ENCODE measurements at regions not wholly inside any gene's neighbourhood (a gene's known extent, or its start where the extent isn't known, plus 50 kb on each side); places are given as distances from the start of the nearest gene placed in this dataset.

GRCh38 chr6:54710456-54710855, 136.1 kb upstream of the FAM83B start:
- no peak overlapping the region for H3K27ac ChIP-seq (ENCODE audit: low read depth in 1 of 2, low read length in 1 of 2)
- DNase-seq (ENCODE audit: low read depth in 6 of 9, low spot score in 9 of 9): no peak
- no peak overlapping the region for H3K4me3 ChIP-seq (ENCODE audit: low read length in 2 of 2)
- no peaks in the 10 kb centered on the region for H3K4me1 ChIP-seq (ENCODE audit: control insufficient read depth in 2 of 2, insufficient read depth in 2 of 2, low read length in 2 of 2)
- 92% methylated on average over 2 of the region's 2 CpGs for WGBS
- H3K9me3 ChIP-seq (ENCODE audit: control insufficient read depth in 2 of 2, insufficient read depth in 1 of 2, low read length in 1 of 2): no peaks in the 10 kb centered on the region
- H3K27me3 ChIP-seq (ENCODE audit: control insufficient read depth in 2 of 2, insufficient read depth in 1 of 2, low read length in 1 of 2): no peaks in the 10 kb centered on the region
- no peaks in the 10 kb centered on the region for H3K36me3 ChIP-seq (ENCODE audit: control insufficient read depth in 2 of 2, insufficient read depth in 2 of 2, low read length in 1 of 2)

- no peak for DNase-seq (ENCODE audit: low read depth in 6 of 9, low spot score in 9 of 9)
- Histone ChIP-seq H3K9me3 (ENCODE audit: control insufficient read depth in 2 of 2, insufficient read depth in 1 of 2, low read length in 1 of 2) (no peaks in the 10 kb centered on the region), H3K4me1 (ENCODE audit: control insufficient read depth in 2 of 2, insufficient read depth in 2 of 2, low read length in 2 of 2) (no peaks in the 10 kb centered on the region), H3K36me3 (ENCODE audit: control insufficient read depth in 2 of 2, insufficient read depth in 2 of 2, low read length in 1 of 2) (no peaks in the 10 kb centered on the region), H3K27ac (ENCODE audit: low read depth in 1 of 2, low read length in 1 of 2) (no peak overlapping the region), H3K27me3 (ENCODE audit: control insufficient read depth in 2 of 2, insufficient read depth in 1 of 2, low read length in 1 of 2) (no peaks in the 10 kb centered on the region), H3K4me3 (ENCODE audit: low read length in 2 of 2) (no peak overlapping the region)
- WGBS: 94% methylated on average over 6 of the region's 6 CpGs
These were observed 130.6 kb upstream of the FAM83B start for GRCh38 chr6:54716010-54716409.

- Histone ChIP-seq H3K27me3 (ENCODE audit: control insufficient read depth in 2 of 2, insufficient read depth in 1 of 2, low read length in 1 of 2) (no peaks in the 10 kb centered on the region), H3K36me3 (ENCODE audit: control insufficient read depth in 2 of 2, insufficient read depth in 2 of 2, low read length in 1 of 2) (no peaks in the 10 kb centered on the region), H3K4me1 (ENCODE audit: control insufficient read depth in 2 of 2, insufficient read depth in 2 of 2, low read length in 2 of 2) (no peaks in the 10 kb centered on the region), H3K4me3 (ENCODE audit: low read length in 2 of 2) (no peak overlapping the region), H3K27ac (ENCODE audit: low read depth in 1 of 2, low read length in 1 of 2) (no peak overlapping the region), H3K9me3 (ENCODE audit: control insufficient read depth in 2 of 2, insufficient read depth in 1 of 2, low read length in 1 of 2) (no peaks in the 10 kb centered on the region)
- WGBS: 87% methylated on average over 3 of the region's 3 CpGs
- DNase-seq (ENCODE audit: low read depth in 6 of 9, low spot score in 9 of 9): no peak
These were observed 129.7 kb upstream of the FAM83B start for GRCh38 chr6:54716877-54717276.

GRCh38 chr6:54717849-54718455, 128.6 kb upstream of the FAM83B start:
- peak; percentile 8 to 66 (median 28) for DNase-seq (ENCODE audit: low read depth in 6 of 9, low spot score in 9 of 9)
- H3K27me3 ChIP-seq (ENCODE audit: control insufficient read depth in 2 of 2, insufficient read depth in 1 of 2, low read length in 1 of 2): no peaks in the 10 kb centered on the region
- no peak overlapping the region for H3K27ac ChIP-seq (ENCODE audit: low read depth in 1 of 2, low read length in 1 of 2)
- H3K4me1 ChIP-seq (ENCODE audit: control insufficient read depth in 2 of 2, insufficient read depth in 2 of 2, low read length in 2 of 2): no peaks in the 10 kb centered on the region
- WGBS: 58% methylated on average over 5 of the region's 5 CpGs
- no peaks in the 10 kb centered on the region for H3K36me3 ChIP-seq (ENCODE audit: control insufficient read depth in 2 of 2, insufficient read depth in 2 of 2, low read length in 1 of 2)
- no peaks in the 10 kb centered on the region for H3K9me3 ChIP-seq (ENCODE audit: control insufficient read depth in 2 of 2, insufficient read depth in 1 of 2, low read length in 1 of 2)
- H3K4me3 ChIP-seq (ENCODE audit: low read length in 2 of 2): no peak overlapping the region

- Histone ChIP-seq H3K4me1 (ENCODE audit: control insufficient read depth in 2 of 2, insufficient read depth in 2 of 2, low read length in 2 of 2) (no peaks in the 10 kb centered on the region), H3K27me3 (ENCODE audit: control insufficient read depth in 2 of 2, insufficient read depth in 1 of 2, low read length in 1 of 2) (no peaks in the 10 kb centered on the region), H3K36me3 (ENCODE audit: control insufficient read depth in 2 of 2, insufficient read depth in 2 of 2, low read length in 1 of 2) (no peaks in the 10 kb centered on the region), H3K27ac (ENCODE audit: low read depth in 1 of 2, low read length in 1 of 2) (no peak overlapping the region), H3K9me3 (ENCODE audit: control insufficient read depth in 2 of 2, insufficient read depth in 1 of 2, low read length in 1 of 2) (no peaks in the 10 kb centered on the region), H3K4me3 (ENCODE audit: low read length in 2 of 2) (no peak overlapping the region)
- no peak for DNase-seq (ENCODE audit: low read depth in 6 of 9, low spot score in 9 of 9)
- 95% methylated on average over 6 of the region's 6 CpGs for WGBS
These were observed 128.0 kb upstream of the FAM83B start for GRCh38 chr6:54718541-54719023.

GRCh38 chr6:54719131-54719530, 127.4 kb upstream of the FAM83B start:
- Histone ChIP-seq H3K36me3 (ENCODE audit: control insufficient read depth in 2 of 2, insufficient read depth in 2 of 2, low read length in 1 of 2) (no peaks in the 10 kb centered on the region), H3K4me1 (ENCODE audit: control insufficient read depth in 2 of 2, insufficient read depth in 2 of 2, low read length in 2 of 2) (no peaks in the 10 kb centered on the region), H3K27ac (ENCODE audit: low read depth in 1 of 2, low read length in 1 of 2) (no peak overlapping the region), H3K4me3 (ENCODE audit: low read length in 2 of 2) (no peak overlapping the region), H3K27me3 (ENCODE audit: control insufficient read depth in 2 of 2, insufficient read depth in 1 of 2, low read length in 1 of 2) (no peaks in the 10 kb centered on the region), H3K9me3 (ENCODE audit: control insufficient read depth in 2 of 2, insufficient read depth in 1 of 2, low read length in 1 of 2) (no peaks in the 10 kb centered on the region)
- no peak for DNase-seq (ENCODE audit: low read depth in 6 of 9, low spot score in 9 of 9)

- 60% methylated on average over 1 of the region's 1 CpG for WGBS
- Histone ChIP-seq H3K27ac (ENCODE audit: low read depth in 1 of 2, low read length in 1 of 2) (no peak overlapping the region), H3K27me3 (ENCODE audit: control insufficient read depth in 2 of 2, insufficient read depth in 1 of 2, low read length in 1 of 2) (no peaks in the 10 kb centered on the region), H3K9me3 (ENCODE audit: control insufficient read depth in 2 of 2, insufficient read depth in 1 of 2, low read length in 1 of 2) (no peaks in the 10 kb centered on the region), H3K4me1 (ENCODE audit: control insufficient read depth in 2 of 2, insufficient read depth in 2 of 2, low read length in 2 of 2) (no peaks in the 10 kb centered on the region), H3K36me3 (ENCODE audit: control insufficient read depth in 2 of 2, insufficient read depth in 2 of 2, low read length in 1 of 2) (no peaks in the 10 kb centered on the region), H3K4me3 (ENCODE audit: low read length in 2 of 2) (no peak overlapping the region)
- no peak for DNase-seq (ENCODE audit: low read depth in 6 of 9, low spot score in 9 of 9)
These were observed 126.9 kb upstream of the FAM83B start for GRCh38 chr6:54719633-54720032.

- H3K4me3 ChIP-seq (ENCODE audit: low read length in 2 of 2): no peak overlapping the region
- DNase-seq (ENCODE audit: low read depth in 6 of 9, low spot score in 9 of 9): no peak
- H3K36me3 ChIP-seq (ENCODE audit: control insufficient read depth in 2 of 2, insufficient read depth in 2 of 2, low read length in 1 of 2): no peaks in the 10 kb centered on the region
- H3K4me1 ChIP-seq (ENCODE audit: control insufficient read depth in 2 of 2, insufficient read depth in 2 of 2, low read length in 2 of 2): no peaks in the 10 kb centered on the region
- H3K27ac ChIP-seq (ENCODE audit: low read depth in 1 of 2, low read length in 1 of 2): no peak overlapping the region
- H3K27me3 ChIP-seq (ENCODE audit: control insufficient read depth in 2 of 2, insufficient read depth in 1 of 2, low read length in 1 of 2): no peaks in the 10 kb centered on the region
- WGBS: 91% methylated on average over 3 of the region's 3 CpGs
- no peaks in the 10 kb centered on the region for H3K9me3 ChIP-seq (ENCODE audit: control insufficient read depth in 2 of 2, insufficient read depth in 1 of 2, low read length in 1 of 2)
These were observed 124.2 kb upstream of the FAM83B start for GRCh38 chr6:54722328-54722727.

- DNase-seq (ENCODE audit: low read depth in 6 of 9, low spot score in 9 of 9): no peak
- no peak overlapping the region for H3K27ac ChIP-seq (ENCODE audit: low read depth in 1 of 2, low read length in 1 of 2)
- no peaks in the 10 kb centered on the region for H3K9me3 ChIP-seq (ENCODE audit: control insufficient read depth in 2 of 2, insufficient read depth in 1 of 2, low read length in 1 of 2)
- no peaks in the 10 kb centered on the region for H3K4me1 ChIP-seq (ENCODE audit: control insufficient read depth in 2 of 2, insufficient read depth in 2 of 2, low read length in 2 of 2)
- no peaks in the 10 kb centered on the region for H3K27me3 ChIP-seq (ENCODE audit: control insufficient read depth in 2 of 2, insufficient read depth in 1 of 2, low read length in 1 of 2)
- no peak overlapping the region for H3K4me3 ChIP-seq (ENCODE audit: low read length in 2 of 2)
- no peaks in the 10 kb centered on the region for H3K36me3 ChIP-seq (ENCODE audit: control insufficient read depth in 2 of 2, insufficient read depth in 2 of 2, low read length in 1 of 2)
- WGBS: 93% methylated on average over 3 of the region's 3 CpGs
These were observed 116.9 kb upstream of the FAM83B start for GRCh38 chr6:54729716-54730115.

All from thymus (tissue), 11 donors.